ENCODE measurements at regions not wholly inside any gene's neighbourhood (a gene's known extent, or its start where the extent isn't known, plus 50 kb on each side); places are given as distances from the start of the nearest gene placed in this dataset.
"Not testable (repeated sequence)": the region's sequence is repeated elsewhere in the genome, so short reads cannot be mapped to it uniquely, and the experiment has no call there.

GRCh38 chr7:16092711-16093110, 328.6 kb downstream of the CRPPA start:
- no peak overlapping the region for H3K4me3 ChIP-seq (ENCODE audit: low read depth, low read length)
- TF ChIP-seq MAX (IDR thresholded peaks at IDR 0.05; ENCODE audit: low read depth, low read length): no peak
- no peak for TF ChIP-seq MYC (IDR thresholded peaks at IDR 0.05; ENCODE audit: low read depth, low read length)
- no peak for TF ChIP-seq POLR2A (IDR thresholded peaks at IDR 0.05; ENCODE audit: extremely low read depth, insufficient read length)
- no peak for TF ChIP-seq CTCF (IDR thresholded peaks at IDR 0.05; ENCODE audit: low read depth, low read length)
- no peak for DNase-seq (ENCODE audit: low read depth)

GRCh38 chr7:16091701-16092310, 329.5 kb downstream of the CRPPA start:
- no peak overlapping the region for H3K4me3 ChIP-seq (ENCODE audit: low read depth, low read length)
- TF ChIP-seq CTCF (IDR thresholded peaks at IDR 0.05; ENCODE audit: low read depth, low read length) (no peak), MYC (IDR thresholded peaks at IDR 0.05; ENCODE audit: low read depth, low read length) (no peak), MAX (IDR thresholded peaks at IDR 0.05; ENCODE audit: low read depth, low read length) (no peak), POLR2A (IDR thresholded peaks at IDR 0.05; ENCODE audit: extremely low read depth, insufficient read length) (no peak)
- no peak for DNase-seq (ENCODE audit: low read depth)

GRCh38 chr7:16089801-16090200, 331.5 kb downstream of the CRPPA start:
- no peak for DNase-seq (ENCODE audit: low read depth)
- TF ChIP-seq MYC (IDR thresholded peaks at IDR 0.05; ENCODE audit: low read depth, low read length) (no peak), CTCF (IDR thresholded peaks at IDR 0.05; ENCODE audit: low read depth, low read length) (no peak), POLR2A (IDR thresholded peaks at IDR 0.05; ENCODE audit: extremely low read depth, insufficient read length) (no peak), MAX (IDR thresholded peaks at IDR 0.05; ENCODE audit: low read depth, low read length) (no peak)
- no peak overlapping the region for H3K4me3 ChIP-seq (ENCODE audit: low read depth, low read length)

GRCh38 chr7:16089191-16089590, 332.1 kb downstream of the CRPPA start:
- TF ChIP-seq POLR2A (IDR thresholded peaks at IDR 0.05; ENCODE audit: extremely low read depth, insufficient read length): no peak
- no peak for TF ChIP-seq MAX (IDR thresholded peaks at IDR 0.05; ENCODE audit: low read depth, low read length)
- TF ChIP-seq CTCF (IDR thresholded peaks at IDR 0.05; ENCODE audit: low read depth, low read length): no peak
- no peak for TF ChIP-seq MYC (IDR thresholded peaks at IDR 0.05; ENCODE audit: low read depth, low read length)
- DNase-seq (ENCODE audit: low read depth): no peak

GRCh38 chr7:16086743-16087142, 334.6 kb downstream of the CRPPA start:
- H3K4me3 ChIP-seq (ENCODE audit: low read depth, low read length): no peak overlapping the region
- DNase-seq (ENCODE audit: low read depth): no peak
- TF ChIP-seq MYC (IDR thresholded peaks at IDR 0.05; ENCODE audit: low read depth, low read length) (no peak), CTCF (IDR thresholded peaks at IDR 0.05; ENCODE audit: low read depth, low read length) (no peak)

More at GRCh38 chr7:16089191-16089590, 332.1 kb downstream of the CRPPA start:
- H3K4me3 ChIP-seq (ENCODE audit: low read depth, low read length): no peak overlapping the region

GRCh38 chr7:16085780-16086179, 335.6 kb downstream of the CRPPA start:
- DNase-seq (ENCODE audit: low read depth); H3K4me3 ChIP-seq (ENCODE audit: low read depth, low read length): not testable (repeated sequence)

All from NB4 (cell line).